Urothelium cell line (cell line): ENCODE measurements at regions not wholly inside any gene's neighbourhood (a gene's known extent, or its start where the extent isn't known, plus 50 kb on each side); places are given as distances from the start of the nearest gene placed in this dataset.

Experiments used
- DNase-seq: peaks from one replicate; pipeline ENCODE4 v3.0.0; 2011; ENCODE audit warnings: low spot score, mixed read lengths
- FAIRE-seq: peaks from 2 replicates; lab custom pipeline; 2011; peaks lifted over from hg19 to GRCh38; lab: Jason Lieb, UNC

GRCh38 chr13:106433066-106433465, 102.4 kb downstream of the EFNB2 start:
- DNase-seq, result no peak

GRCh38 chr13:106432636-106433035, 102.8 kb downstream of the EFNB2 start:
- FAIRE-seq, result no peak
- DNase-seq, result no peak

More at GRCh38 chr13:106433066-106433465, 102.4 kb downstream of the EFNB2 start:
- FAIRE-seq, result no peak

- FAIRE-seq, result no peak
These were observed 108.6 kb downstream of the EFNB2 start for GRCh38 chr13:106426909-106427308.

GRCh38 chr13:106425661-106426060, 109.8 kb downstream of the EFNB2 start:
- FAIRE-seq (no peak), DNase-seq (no peak)

More at GRCh38 chr13:106426909-106427308, 108.6 kb downstream of the EFNB2 start:
- DNase-seq, result no peak

GRCh38 chr13:106424805-106425204, 110.7 kb downstream of the EFNB2 start:
- DNase-seq (no peak), FAIRE-seq (no peak)

- DNase-seq, result no peak
- no peak for FAIRE-seq
These were observed 111.9 kb downstream of the EFNB2 start for GRCh38 chr13:106423530-106423929.

- DNase-seq (no peak), FAIRE-seq (no peak)
These were observed 116.9 kb downstream of the EFNB2 start for GRCh38 chr13:106418556-106418955.

GRCh38 chr13:106417467-106418110, 117.9 kb downstream of the EFNB2 start:
- FAIRE-seq (no peak), DNase-seq (no peak)

- no peak for FAIRE-seq
- DNase-seq, result no peak
These were observed 118.8 kb downstream of the EFNB2 start for GRCh38 chr13:106416645-106417044.

GRCh38 chr13:106415971-106416370, 119.5 kb downstream of the EFNB2 start:
- FAIRE-seq (no peak), DNase-seq (no peak)

GRCh38 chr13:106415442-106415841, 120.0 kb downstream of the EFNB2 start:
- DNase-seq (no peak), FAIRE-seq (no peak)

- DNase-seq (peak; percentile 4), FAIRE-seq (no peak)
These were observed 128.1 kb downstream of the EFNB2 start for GRCh38 chr13:106407338-106407737.

GRCh38 chr13:106405731-106406130, 129.7 kb downstream of the EFNB2 start:
- FAIRE-seq (no peak), DNase-seq (no peak)

- DNase-seq, result no peak
- no peak for FAIRE-seq
These were observed 132.2 kb downstream of the EFNB2 start for GRCh38 chr13:106403280-106403679.

GRCh38 chr13:106402866-106403265, 132.6 kb downstream of the EFNB2 start:
- DNase-seq (no peak), FAIRE-seq (no peak)

GRCh38 chr13:106401081-106401480, 134.4 kb downstream of the EFNB2 start:
- DNase-seq, result no peak
- FAIRE-seq, result no peak

GRCh38 chr13:106400289-106400688, 135.2 kb downstream of the EFNB2 start:
- FAIRE-seq (no peak), DNase-seq (no peak)

- FAIRE-seq, result no peak
These were observed 137.2 kb downstream of the EFNB2 start for GRCh38 chr13:106398289-106398688.

GRCh38 chr13:106393776-106394175, 141.7 kb downstream of the EFNB2 start:
- FAIRE-seq (no peak), DNase-seq (no peak)

More at GRCh38 chr13:106398289-106398688, 137.2 kb downstream of the EFNB2 start:
- no peak for DNase-seq

GRCh38 chr13:106391681-106392080, 143.8 kb downstream of the EFNB2 start:
- FAIRE-seq, result no peak
- DNase-seq, result no peak

- no peak for FAIRE-seq
- no peak for DNase-seq
These were observed 144.2 kb downstream of the EFNB2 start for GRCh38 chr13:106391271-106391670.

- FAIRE-seq (no peak), DNase-seq (no peak)
These were observed 145.1 kb downstream of the EFNB2 start for GRCh38 chr13:106390367-106390766.

- FAIRE-seq, result no peak
- DNase-seq, result no peak
These were observed 149.8 kb downstream of the EFNB2 start for GRCh38 chr13:106385654-106386053.
